AG09309 (cell line): ENCODE measurements at regions not wholly inside any gene's neighbourhood (a gene's known extent, or its start where the extent isn't known, plus 50 kb on each side); places are given as distances from the start of the nearest gene placed in this dataset.

ENCODE experiments used
- DNase-seq: peaks from one replicate; pipeline ENCODE4 v3.0.0-alpha.2; 2010; ENCODE audit warnings: low read depth
- H3K4me3 ChIP-seq: 2 replicates; pipeline ENCODE4 v1.5.1; 2011; ENCODE audit warnings: mild to moderate bottlenecking, low read depth, low read length, moderate library complexity; ENCODE audit not compliant: control insufficient read depth
- CTCF ChIP-seq: IDR thresholded peaks from 2 replicates; pipeline ENCODE4 v1.5.1; 2011; ENCODE audit warnings: mild to moderate bottlenecking, low read depth, low read length, inconsistent platforms; ENCODE audit not compliant: insufficient read depth, control insufficient read depth; ENCODE audit errors: missing control alignments

DNA sequence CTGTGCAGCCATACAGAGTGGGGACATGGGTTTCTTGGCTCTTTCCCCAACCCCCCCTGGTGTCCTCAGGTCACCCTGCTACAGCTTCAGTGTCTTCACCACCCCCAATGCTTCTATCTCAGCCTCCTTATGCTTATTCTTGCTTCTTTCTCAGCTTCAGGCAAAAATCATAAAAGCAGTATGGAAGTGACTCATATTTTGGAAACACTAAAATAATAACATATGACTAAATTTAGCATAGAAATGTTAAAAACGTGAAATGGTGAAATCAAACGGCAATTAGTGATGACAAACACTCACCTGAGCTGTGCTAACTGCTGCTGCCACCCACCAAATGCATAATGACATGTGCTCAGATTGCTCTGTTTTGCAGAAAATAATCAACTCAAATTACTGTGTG lies 475.2 kb upstream of the EPHA3 start:
- no peak for DNase-seq
- TF ChIP-seq CTCF = no peak
- H3K4me3 ChIP-seq = no peak overlapping the region

GRCh38 chr3:88640581-88640980 lies 466.8 kb upstream of the EPHA3 start:
- H3K4me3 ChIP-seq = no peak overlapping the region
- TF ChIP-seq CTCF = no peak
- DNase-seq = no peak

- no peak for TF ChIP-seq CTCF
- H3K4me3 ChIP-seq = no peak overlapping the region
- no peak for DNase-seq
Observed at GRCh38 chr3:88641033-88641604, 466.3 kb upstream of the EPHA3 start.

- TF ChIP-seq CTCF = no peak
- no peak for DNase-seq
- H3K4me3 ChIP-seq = no peak overlapping the region
Observed at GRCh38 chr3:88657459-88657858, 450.0 kb upstream of the EPHA3 start.

DNA sequence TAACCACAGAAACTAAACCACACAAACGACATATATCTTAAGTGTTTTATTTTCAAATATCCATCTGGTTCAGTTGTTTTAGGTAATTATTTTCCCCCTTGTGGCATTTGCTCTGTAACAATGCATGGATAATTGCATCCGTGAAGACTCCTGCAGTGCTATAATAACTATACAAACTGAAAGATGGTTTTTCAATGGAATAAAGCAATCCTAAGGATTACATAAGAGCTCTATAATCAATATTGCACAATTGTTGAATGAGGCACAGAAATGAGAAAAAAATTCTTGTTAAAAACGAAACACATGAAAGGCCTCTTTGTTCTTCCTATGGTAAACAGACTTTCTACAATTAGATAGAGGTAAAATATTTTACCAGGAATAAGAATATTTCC lies 446.0 kb upstream of the EPHA3 start:
- no peak overlapping the region for H3K4me3 ChIP-seq
- no peak for DNase-seq
- no peak for TF ChIP-seq CTCF

DNA sequence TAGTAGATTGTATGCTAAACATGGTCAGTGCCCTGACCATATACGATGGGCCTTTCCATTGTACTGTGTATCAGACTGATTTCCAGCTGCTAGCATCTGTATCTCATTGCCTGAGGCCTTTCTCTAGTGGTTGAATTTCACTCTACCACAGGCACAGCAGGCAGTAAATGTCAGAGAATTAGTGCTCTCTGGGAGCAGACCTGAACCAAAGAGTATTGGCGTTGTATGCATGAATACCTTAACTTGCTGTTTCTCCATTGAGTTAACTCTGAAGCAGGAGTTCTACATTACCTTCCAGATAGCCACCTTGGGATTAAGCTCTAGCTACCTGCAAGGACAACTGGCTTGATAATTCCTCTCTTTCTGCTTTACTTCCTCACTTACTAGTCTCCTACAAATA lies 439.2 kb upstream of the EPHA3 start:
- TF ChIP-seq CTCF = no peak
- no peak overlapping the region for H3K4me3 ChIP-seq
- DNase-seq = no peak

GRCh38 chr3:88671573-88671972 lies 435.8 kb upstream of the EPHA3 start:
- no peak for TF ChIP-seq CTCF
- DNase-seq = no peak
- no peak overlapping the region for H3K4me3 ChIP-seq
